GM23248 (cell line): ENCODE measurements at regions not wholly inside any gene's neighbourhood (a gene's known extent, or its start where the extent isn't known, plus 50 kb on each side); places are given as distances from the start of the nearest gene placed in this dataset.

ENCODE experiments used
- EZH2 ChIP-seq: fragments of 200-600 bp; sonication (generic); IDR thresholded peaks from 2 replicates; pipeline ENCODE4 v1.6.1; 2018; ENCODE audit warnings: antibody characterized with exemption, mild to moderate bottlenecking; ENCODE audit not compliant: insufficient read depth, poor library complexity, severe bottlenecking
- EZH2phosphoT487 ChIP-seq: fragments of 200-600 bp; sonication (generic); IDR thresholded peaks from 2 replicates; pipeline ENCODE4 v1.6.1; 2018; ENCODE audit warnings: antibody characterized with exemption, moderate library complexity, mild to moderate bottlenecking, low read depth; ENCODE audit not compliant: insufficient read depth

GRCh38 chr2:34107811-34108210, 508.7 kb upstream of the FAM98A start:
- TF ChIP-seq EZH2: no peak
- TF ChIP-seq EZH2phosphoT487: no peak
